H1 (cell line): ENCODE measurements at regions not wholly inside any gene's neighbourhood (a gene's known extent, or its start where the extent isn't known, plus 50 kb on each side); places are given as distances from the start of the nearest gene placed in this dataset.

Source experiments
- CTCF ChIA-PET: fragments of 300-600 bp; sonication (Branson Sonifier 250); formaldehyde crosslinking; loops from one replicate; lab custom pipeline; 2021; ENCODE audit not compliant: partially characterized antibody; lab: Charles Lee
- POLR2A ChIA-PET: fragments of 300-600 bp; sonication (Branson Sonifier 250); formaldehyde crosslinking; loops from one replicate; lab custom pipeline; 2021; ENCODE audit warnings: inconsistent platforms; ENCODE audit not compliant: partially characterized antibody; lab: Charles Lee
- DNase-seq, 2 experiments: peaks; one replicate each; pipeline versions ENCODE4 v3.0.0 to v3.0.0-alpha.2; 2010 to 2022; ENCODE audit warnings: low spot score in 2 of 2, low read depth in 1 of 2, mixed read lengths in 1 of 2
- FAIRE-seq: peaks from 2 replicates; lab custom pipeline; 2011; peaks lifted over from hg19 to GRCh38; lab: Jason Lieb, UNC
- H2AFZ ChIP-seq: 2 replicates; pipeline ENCODE4 v1.8.1; 2012; ENCODE audit warnings: low read length, inconsistent platforms
- H2AK5ac ChIP-seq: 2 replicates; pipeline ENCODE4 v1.6.1; 2013; ENCODE audit warnings: low read depth, low read length
- H2BK120ac ChIP-seq: replicated peaks from 2 replicates; pipeline ENCODE3; 2013; ENCODE audit warnings: low read depth, low read length, inconsistent platforms
- H2BK12ac ChIP-seq: 2 replicates; pipeline ENCODE4 v1.6.1; 2013; ENCODE audit warnings: low read depth, low read length
- H2BK15ac ChIP-seq: 2 replicates; pipeline ENCODE4 v1.6.1; 2013; ENCODE audit warnings: low read length
- H2BK20ac ChIP-seq: 2 replicates; pipeline ENCODE4 v1.6.1; 2013; ENCODE audit warnings: low read length
- H2BK5ac ChIP-seq: 2 replicates; pipeline ENCODE4 v1.6.1; 2013; ENCODE audit warnings: low read depth, low read length
- H3K14ac ChIP-seq: 2 replicates; pipeline ENCODE4 v1.6.1; 2013; ENCODE audit warnings: inconsistent platforms; ENCODE audit not compliant: insufficient read length
- H3K18ac ChIP-seq: 2 replicates; pipeline ENCODE4 v1.6.1; 2013; ENCODE audit warnings: low read length; ENCODE audit errors: extremely low read depth
- H3K23ac ChIP-seq: 2 replicates; pipeline ENCODE4 v1.6.1; 2013; ENCODE audit warnings: inconsistent platforms; ENCODE audit not compliant: insufficient read length
- H3K23me2 ChIP-seq: 2 replicates; pipeline ENCODE4 v1.6.1; 2013; ENCODE audit warnings: low read depth, low read length
- H3K27ac ChIP-seq: 2 replicates; pipeline ENCODE4 v1.6.1; 2011; ENCODE audit warnings: low read depth, low read length, inconsistent platforms
- H3K27me3 ChIP-seq, 4 experiments: replicated peaks in 1 of 4; 1 replicate in 1 of 4; 2 replicates in 3 of 4; pipeline versions ENCODE4 v1.6.1 to v1.8.1; 2011 to 2013; ENCODE audit warnings: low read length in 3 of 4, mild to moderate bottlenecking in 3 of 4, inconsistent platforms in 2 of 4, mixed read lengths in 2 of 4, moderate library complexity in 1 of 4; ENCODE audit not compliant: control insufficient read depth in 3 of 4, insufficient read depth in 3 of 4; ENCODE audit errors: extremely low read depth in 1 of 4
- H3K36me3 ChIP-seq, 4 experiments: 2 replicates each; pipeline versions ENCODE4 v1.6.1 to v1.8.1; 2011 to 2013; ENCODE audit warnings: mild to moderate bottlenecking in 4 of 4, low read length in 3 of 4, moderate library complexity in 2 of 4, control low read depth in 1 of 4, inconsistent platforms in 1 of 4; ENCODE audit not compliant: insufficient read depth in 4 of 4, control insufficient read depth in 2 of 4
- H3K4ac ChIP-seq: replicated peaks from 2 replicates; pipeline ENCODE3; 2013; ENCODE audit warnings: low read length, low read depth, mixed read lengths, inconsistent platforms; ENCODE audit not compliant: insufficient read length
- H3K4me1 ChIP-seq, 4 experiments: replicated peaks in 1 of 4; 1 replicate in 1 of 4; 2 replicates in 3 of 4; pipeline versions ENCODE4 v1.6.1 to v1.8.1; 2011 to 2013; ENCODE audit warnings: low read length in 3 of 4, inconsistent platforms in 2 of 4, mixed read lengths in 1 of 4; ENCODE audit not compliant: insufficient read depth in 4 of 4, control insufficient read depth in 3 of 4
- H3K4me2 ChIP-seq, 2 experiments: 2 replicates each; pipeline versions ENCODE4 v1.6.1 to v1.8.1; 2011 to 2013; ENCODE audit warnings: low read depth in 2 of 2, low read length in 2 of 2, control low read depth in 1 of 2, inconsistent platforms in 1 of 2, mild to moderate bottlenecking in 1 of 2; ENCODE audit not compliant: insufficient read depth in 1 of 2
- H3K4me3 ChIP-seq, 4 experiments: fragments of 200-600, 300-600 bp in 1 of 4; sonication (generic), shearing (Covaris generic), sonication (Bioruptor Twin) in 1 of 4; 2 replicates each; pipeline versions ENCODE4 v1.5.1 to v1.8.1; 2011 to 2016; ENCODE audit warnings: low read length in 4 of 4, low read depth in 3 of 4, control low read depth in 2 of 4, inconsistent platforms in 2 of 4, mild to moderate bottlenecking in 2 of 4, mixed read lengths in 1 of 4, moderate library complexity in 1 of 4; ENCODE audit not compliant: insufficient read depth in 2 of 4; ENCODE audit errors: extremely low read depth in 1 of 4
- H3K56ac ChIP-seq: replicated peaks from 2 replicates; pipeline ENCODE3; 2013; ENCODE audit warnings: low read depth, mild to moderate bottlenecking, mixed read lengths, low read length, inconsistent platforms; ENCODE audit not compliant: insufficient read length
- H3K79me1 ChIP-seq: 2 replicates; pipeline ENCODE4 v1.6.1; 2013; ENCODE audit warnings: low read depth, low read length, control low read depth
- H3K79me2 ChIP-seq, 2 experiments: 2 replicates each; pipeline versions ENCODE4 v1.6.1 to v1.8.1; 2012 to 2013; ENCODE audit warnings: low read length in 2 of 2, mild to moderate bottlenecking in 2 of 2, inconsistent platforms in 1 of 2; ENCODE audit not compliant: insufficient read depth in 2 of 2, control insufficient read depth in 1 of 2
- H3K9ac ChIP-seq, 4 experiments: replicated peaks in 1 of 4; 1 replicate in 1 of 4; 2 replicates in 3 of 4; pipeline versions ENCODE4 v1.6.1 to v1.8.1; 2011 to 2013; ENCODE audit warnings: low read depth in 3 of 4, low read length in 3 of 4, control low read depth in 2 of 4, mild to moderate bottlenecking in 2 of 4, moderate library complexity in 2 of 4, inconsistent platforms in 1 of 4; ENCODE audit errors: extremely low read depth in 1 of 4
- H3K9me3 ChIP-seq, 2 experiments: 2 replicates each; pipeline versions ENCODE4 v1.6.1 to v1.8.1; 2012 to 2013; ENCODE audit warnings: mild to moderate bottlenecking in 2 of 2, moderate library complexity in 2 of 2, control low read depth in 1 of 2, inconsistent platforms in 1 of 2, low read depth in 1 of 2, low read length in 1 of 2, mixed read lengths in 1 of 2; ENCODE audit not compliant: insufficient read depth in 2 of 2
- H4K20me1 ChIP-seq, 2 experiments: replicated peaks in 1 of 2; 2 replicates each; pipeline versions ENCODE3 to v1.8.1; 2011 to 2013; ENCODE audit warnings: inconsistent platforms in 2 of 2, low read length in 2 of 2, mild to moderate bottlenecking in 1 of 2; ENCODE audit not compliant: insufficient read depth in 2 of 2, control insufficient read depth in 1 of 2
- H4K5ac ChIP-seq: 2 replicates; pipeline ENCODE4 v1.6.1; 2013; ENCODE audit warnings: low read length, low read depth, mixed read lengths, inconsistent platforms; ENCODE audit not compliant: insufficient read length
- H4K8ac ChIP-seq: 2 replicates; pipeline ENCODE4 v1.8.0; 2013; ENCODE audit warnings: mild to moderate bottlenecking, moderate library complexity, low read length, inconsistent platforms; ENCODE audit not compliant: insufficient read depth; ENCODE audit errors: extremely low read depth
- H4K91ac ChIP-seq: replicated peaks from 2 replicates; pipeline ENCODE3; 2013; ENCODE audit warnings: low read length, mixed read lengths, inconsistent platforms; ENCODE audit not compliant: insufficient read length
- BACH1 ChIP-seq: IDR thresholded peaks from 2 replicates; pipeline ENCODE4 v1.6.1; 2012; ENCODE audit warnings: low read length, improper control_type of control experiment
- BCL11A ChIP-seq, 2 experiments: IDR thresholded peaks; one replicate each; pipeline ENCODE4 v1.6.1; 2011; ENCODE audit warnings: low read depth in 2 of 2, low read length in 2 of 2, mild to moderate bottlenecking in 2 of 2
- GABPA ChIP-seq: IDR thresholded peaks from 2 replicates; pipeline ENCODE4 v1.6.1; 2011; ENCODE audit warnings: mild to moderate bottlenecking, low read length, moderate library complexity, borderline replicate concordance; ENCODE audit not compliant: insufficient read depth
- JUN ChIP-seq: IDR thresholded peaks from 2 replicates; pipeline ENCODE4 v1.6.1; 2011; ENCODE audit warnings: low read depth, mild to moderate bottlenecking, improper control_type of control experiment, low read length
- KDM4A ChIP-seq: IDR thresholded peaks from one replicate; pipeline ENCODE4 v1.7.1; 2012; ENCODE audit warnings: low read depth, mild to moderate bottlenecking, moderate library complexity, low read length, inconsistent platforms; ENCODE audit not compliant: severe bottlenecking
- SP2 ChIP-seq: IDR thresholded peaks from 2 replicates; pipeline ENCODE4 v1.6.1; 2012; ENCODE audit warnings: mild to moderate bottlenecking, low read length, inconsistent platforms
- SRF ChIP-seq: IDR thresholded peaks from 2 replicates; pipeline ENCODE4 v1.6.1; 2011; ENCODE audit warnings: mild to moderate bottlenecking, low read depth, low read length, moderate library complexity
- SUZ12 ChIP-seq: fragments of 200-600 bp; sonication (generic); IDR thresholded peaks from 2 replicates; pipeline ENCODE4 v1.6.1; 2012; ENCODE audit warnings: mild to moderate bottlenecking, inconsistent platforms, low read length, moderate library complexity, mixed read lengths

DNA sequence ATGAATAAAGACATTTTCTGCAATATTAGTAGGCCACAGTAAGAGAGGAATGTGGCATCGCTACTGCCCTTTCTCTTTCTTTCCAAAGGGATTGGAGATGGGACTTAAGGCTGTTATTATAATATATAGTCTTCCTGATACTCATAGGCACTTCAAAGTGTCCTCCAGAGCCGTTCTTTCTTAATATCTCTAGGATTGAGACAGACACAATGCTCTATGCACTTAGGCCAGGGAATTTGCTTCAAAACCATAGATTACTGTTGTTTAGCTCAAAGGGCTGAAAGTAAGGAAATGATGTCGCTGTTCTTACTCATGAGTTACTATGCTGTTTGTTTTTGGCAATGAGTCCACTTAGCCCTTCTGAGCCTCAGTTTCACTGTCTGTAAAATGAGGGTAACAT, 590.5 kb downstream of the CDH11 start (continued):
- TF ChIP-seq JUN = no peak
- TF ChIP-seq, all 59 proteins: peak for 0

DNA sequence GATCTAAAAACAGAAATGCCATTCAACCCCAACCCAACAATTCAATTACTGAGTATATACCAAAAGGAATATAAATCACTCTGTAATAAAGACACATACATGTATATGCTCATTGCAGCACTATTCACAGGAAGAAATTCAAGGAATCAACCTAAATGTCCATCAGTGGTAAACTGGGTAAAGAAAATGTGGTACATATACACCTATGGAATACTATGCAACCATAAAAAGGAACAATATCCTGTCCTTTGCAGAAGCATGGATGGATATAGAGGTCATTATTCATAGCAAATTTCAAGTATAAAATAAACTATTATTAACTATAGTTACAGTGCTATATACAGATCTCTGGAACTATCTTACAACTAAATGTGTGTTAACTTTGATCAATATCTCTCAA, 599.3 kb downstream of the CDH11 start:
- Histone ChIP-seq H3K4ac (no peak overlapping the region), H2BK12ac (no peak overlapping the region), H3K18ac (no peak overlapping the region), H3K23me2 (no peaks in the 10 kb centered on the region), H3K4me1 (no peaks in the 10 kb centered on the region), H3K4me3 (no peak overlapping the region), H3K79me2 (no peaks in the 10 kb centered on the region), H2BK5ac (no peak overlapping the region), H4K20me1 (no peaks in the 10 kb centered on the region), H3K23ac (no peak overlapping the region), H3K14ac (no peak overlapping the region), H2BK20ac (no peak overlapping the region), H3K27ac (no peak overlapping the region), H2AFZ (no peak overlapping the region), H3K9me3 (no peaks in the 10 kb centered on the region), H2AK5ac (no peak overlapping the region), H4K91ac (no peak overlapping the region), H3K9ac (no peak overlapping the region)
- ChIA-PET POLR2A (no interaction called here), CTCF (no interaction called here)
- no peak for TF ChIP-seq SRF
- TF ChIP-seq SP2 = no peak
- TF ChIP-seq KDM4A = no peak
- no peak for TF ChIP-seq SUZ12
- no peak for TF ChIP-seq BCL11A (IDR thresholded peaks at IDR 0.05; ENCODE audit: low read depth in 2 of 2, low read length in 2 of 2)
- TF ChIP-seq GABPA = no peak
- TF ChIP-seq BACH1 = no peak
- TF ChIP-seq, all 59 proteins: peak for 0
- DNase-seq (no peak), FAIRE-seq (no peak)
- no peaks in the 10 kb centered on the region for H3K79me1 ChIP-seq
- no peak overlapping the region for H4K5ac ChIP-seq
- H3K27me3 ChIP-seq = no peaks in the 10 kb centered on the region
- H2BK15ac ChIP-seq = no peak overlapping the region
- H3K4me2 ChIP-seq = no peak overlapping the region
- no peak overlapping the region for H2BK120ac ChIP-seq
- no peak overlapping the region for H4K8ac ChIP-seq
- H3K56ac ChIP-seq = no peak overlapping the region
- H3K36me3 ChIP-seq = no peaks in the 10 kb centered on the region
